ENCODE measurements at regions not wholly inside any gene's neighbourhood (a gene's known extent, or its start where the extent isn't known, plus 50 kb on each side); places are given as distances from the start of the nearest gene placed in this dataset.
"Not testable (repeated sequence)": the region's sequence is repeated elsewhere in the genome, so short reads cannot be mapped to it uniquely, and the experiment has no call there.

- Histone ChIP-seq H3K9me3 (ENCODE audit: control insufficient read depth in 1 of 2, insufficient read depth in 1 of 2, low read length in 2 of 2) (peaks cover 6 to 24% of the 10 kb centered on the region in 2 experiments), H3K4me3 (ENCODE audit: low read length) (no peak overlapping the region), H3K36me3 (ENCODE audit: insufficient read depth, low read length) (no peaks in the 10 kb centered on the region), H3K4me1 (ENCODE audit: insufficient read depth, low read length) (no peaks in the 10 kb centered on the region), H3K27me3 (ENCODE audit: control insufficient read depth in 1 of 2, insufficient read depth in 2 of 2, low read length in 2 of 2) (no peaks in the 10 kb centered on the region), H3K27ac (ENCODE audit: low read depth in 1 of 2, low read length in 2 of 2) (no peak overlapping the region)
- no peak overlapping the region for H3K27ac Mint-ChIP-seq
- ATAC-seq (ENCODE audit: poor library complexity) = no peak
- POLR2A ChIA-PET = no interaction called here
- CTCF ChIA-PET = no interaction called here
- intact Hi-C loops (cut with DNase I, micrococcal nuclease) = no loop called here
- TF ChIP-seq CTCF (IDR thresholded peaks at IDR 0.05) = no peak
- no peaks in the 10 kb centered on the region for H3K4me1 Mint-ChIP-seq (ENCODE audit: low read depth)
- no peak for DNase-seq
- H3K9me3 Mint-ChIP-seq = peaks cover 9% of the 10 kb centered on the region
- H3K36me3 Mint-ChIP-seq (ENCODE audit: low read depth) = no peaks in the 10 kb centered on the region
- H3K4me3 Mint-ChIP-seq = no peak overlapping the region
- no peaks in the 10 kb centered on the region for H3K27me3 Mint-ChIP-seq
Observed at GRCh38 chr15:23801881-23802280, 114.8 kb upstream of the NDN start.

GRCh38 chr15:23802896-23803435 is 115.9 kb upstream of the NDN start:
- DNase-seq; POLR2A ChIA-PET; H3K4me1 Mint-ChIP-seq (ENCODE audit: low read depth); H3K36me3 Mint-ChIP-seq (ENCODE audit: low read depth); ATAC-seq (ENCODE audit: poor library complexity); H3K36me3 ChIP-seq (ENCODE audit: insufficient read depth, low read length); H3K4me3 Mint-ChIP-seq; H3K27me3 ChIP-seq (ENCODE audit: control insufficient read depth in 1 of 2, insufficient read depth in 2 of 2, low read length in 2 of 2); H3K4me1 ChIP-seq (ENCODE audit: insufficient read depth, low read length); CTCF ChIA-PET; H3K27ac ChIP-seq (ENCODE audit: low read depth in 1 of 2, low read length in 2 of 2); H3K27me3 Mint-ChIP-seq; H3K27ac Mint-ChIP-seq; H3K4me3 ChIP-seq (ENCODE audit: low read length); intact Hi-C loops (cut with DNase I, micrococcal nuclease); H3K9me3 Mint-ChIP-seq: not testable (repeated sequence)
- peaks cover 6 to 18% of the 10 kb centered on the region in 2 experiments for H3K9me3 ChIP-seq (ENCODE audit: control insufficient read depth in 1 of 2, insufficient read depth in 1 of 2, low read length in 2 of 2)

- Histone ChIP-seq H3K27me3 (ENCODE audit: control insufficient read depth in 1 of 2, insufficient read depth in 2 of 2, low read length in 2 of 2) (no peaks in the 10 kb centered on the region), H3K27ac (ENCODE audit: low read depth in 1 of 2, low read length in 2 of 2) (no peak overlapping the region), H3K4me1 (ENCODE audit: insufficient read depth, low read length) (no peaks in the 10 kb centered on the region), H3K9me3 (ENCODE audit: control insufficient read depth in 1 of 2, insufficient read depth in 1 of 2, low read length in 2 of 2) (peaks cover 0 to 14% of the 10 kb centered on the region in 2 experiments), H3K4me3 (ENCODE audit: low read length) (no peak overlapping the region), H3K36me3 (ENCODE audit: insufficient read depth, low read length) (no peaks in the 10 kb centered on the region)
- intact Hi-C loops (cut with DNase I, micrococcal nuclease) = no loop called here
- Mint-ChIP-seq H3K27ac (no peak overlapping the region), H3K4me3 (no peak overlapping the region), H3K4me1 (ENCODE audit: low read depth) (no peaks in the 10 kb centered on the region), H3K27me3 (no peaks in the 10 kb centered on the region), H3K9me3 (peaks cover 2% of the 10 kb centered on the region), H3K36me3 (ENCODE audit: low read depth) (no peaks in the 10 kb centered on the region)
- POLR2A ChIA-PET = no interaction called here
- CTCF ChIA-PET = no interaction called here
- no peak for DNase-seq
- no peak for ATAC-seq (ENCODE audit: poor library complexity)
- no peak for TF ChIP-seq CTCF (IDR thresholded peaks at IDR 0.05)
Observed at GRCh38 chr15:23806980-23807379, 119.9 kb upstream of the NDN start.

- H3K27me3 Mint-ChIP-seq = no peaks in the 10 kb centered on the region
- peaks cover 17% of the 10 kb centered on the region for H3K9me3 Mint-ChIP-seq
- no peaks in the 10 kb centered on the region for H3K36me3 Mint-ChIP-seq (ENCODE audit: low read depth)
- H3K27me3 ChIP-seq (ENCODE audit: control insufficient read depth in 1 of 2, insufficient read depth in 2 of 2, low read length in 2 of 2) = no peaks in the 10 kb centered on the region
- no peak overlapping the region for H3K4me3 ChIP-seq (ENCODE audit: low read length)
- no peak for TF ChIP-seq CTCF (IDR thresholded peaks at IDR 0.05)
- no peak for DNase-seq
- H3K27ac ChIP-seq (ENCODE audit: low read depth in 1 of 2, low read length in 2 of 2) = no peak overlapping the region
- no peak for ATAC-seq (ENCODE audit: poor library complexity)
- no peaks in the 10 kb centered on the region for H3K4me1 ChIP-seq (ENCODE audit: insufficient read depth, low read length)
- ChIA-PET POLR2A (no interaction called here), CTCF (no interaction called here)
- no peak overlapping the region for H3K4me3 Mint-ChIP-seq
- intact Hi-C loops (cut with DNase I, micrococcal nuclease) = no loop called here
- H3K36me3 ChIP-seq (ENCODE audit: insufficient read depth, low read length) = no peaks in the 10 kb centered on the region
- H3K27ac Mint-ChIP-seq = no peak overlapping the region
- H3K9me3 ChIP-seq (ENCODE audit: control insufficient read depth in 1 of 2, insufficient read depth in 1 of 2, low read length in 2 of 2) = peaks cover 0 to 9% of the 10 kb centered on the region in 2 experiments
- H3K4me1 Mint-ChIP-seq (ENCODE audit: low read depth) = no peaks in the 10 kb centered on the region
Observed at GRCh38 chr15:23823508-23823907, 136.4 kb upstream of the NDN start.
